MM.1S (cell line): ENCODE measurements at regions not wholly inside any gene's neighbourhood (a gene's known extent, or its start where the extent isn't known, plus 50 kb on each side); places are given as distances from the start of the nearest gene placed in this dataset.
"Not testable (repeated sequence)": the region's sequence is repeated elsewhere in the genome, so short reads cannot be mapped to it uniquely, and the experiment has no call there.

Experiments used
- EZH2 ChIP-seq: fragments of 300-600 bp; sonication (generic); optimal IDR thresholded peaks from 2 replicates; pipeline ENCODE3; 2017; ENCODE audit warnings: low read depth, mild to moderate bottlenecking, antibody characterized with exemption, low read length, mixed read lengths
- EZH2phosphoT487 ChIP-seq: fragments of 300-600 bp; sonication (generic); IDR thresholded peaks from 2 replicates; pipeline ENCODE4 v1.6.1; 2018; ENCODE audit warnings: antibody characterized with exemption, low read length
- TF ChIP-seq, protein P1 (sequence below): fragments of 300-600 bp; sonication (generic); IDR thresholded peaks from 2 replicates; pipeline ENCODE4 v1.5.1; 2016; ENCODE audit warnings: antibody characterized with exemption, low read length, mixed read lengths

DNA sequence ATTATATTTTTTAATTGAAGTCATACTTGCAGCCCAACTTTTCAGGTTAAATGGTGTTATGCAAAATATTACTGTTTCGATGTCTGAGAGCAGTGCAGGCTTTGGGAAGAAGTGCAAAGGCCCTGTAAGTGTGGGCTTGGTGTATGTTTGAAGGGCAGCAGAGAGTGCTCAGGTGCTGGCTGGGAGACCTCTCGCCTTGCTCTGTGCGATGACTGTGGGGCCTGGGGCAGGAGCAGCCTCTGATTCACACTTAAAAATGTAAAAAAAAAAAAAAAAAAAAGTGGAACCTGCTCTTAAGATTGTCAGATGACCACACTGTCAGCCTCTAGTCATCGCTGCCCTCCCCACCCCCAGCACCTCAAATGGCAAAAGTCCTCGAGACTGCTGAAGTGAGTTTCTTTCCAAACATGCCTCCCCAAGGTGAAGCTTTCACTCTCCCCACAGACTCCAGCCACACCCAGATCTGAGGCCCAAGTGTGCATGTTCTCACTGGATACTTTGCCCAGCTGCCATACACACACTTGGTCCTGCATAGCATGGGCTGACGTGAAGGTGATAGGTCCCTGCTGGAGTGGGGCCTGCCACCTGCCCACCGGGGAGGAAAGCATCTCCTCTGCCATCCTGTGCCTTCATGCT is 4505.8 kb upstream of the TPTE start:
- not testable (repeated sequence) for TF ChIP-seq EZH2, EZH2phosphoT487
- TF ChIP-seq, protein P1, sequence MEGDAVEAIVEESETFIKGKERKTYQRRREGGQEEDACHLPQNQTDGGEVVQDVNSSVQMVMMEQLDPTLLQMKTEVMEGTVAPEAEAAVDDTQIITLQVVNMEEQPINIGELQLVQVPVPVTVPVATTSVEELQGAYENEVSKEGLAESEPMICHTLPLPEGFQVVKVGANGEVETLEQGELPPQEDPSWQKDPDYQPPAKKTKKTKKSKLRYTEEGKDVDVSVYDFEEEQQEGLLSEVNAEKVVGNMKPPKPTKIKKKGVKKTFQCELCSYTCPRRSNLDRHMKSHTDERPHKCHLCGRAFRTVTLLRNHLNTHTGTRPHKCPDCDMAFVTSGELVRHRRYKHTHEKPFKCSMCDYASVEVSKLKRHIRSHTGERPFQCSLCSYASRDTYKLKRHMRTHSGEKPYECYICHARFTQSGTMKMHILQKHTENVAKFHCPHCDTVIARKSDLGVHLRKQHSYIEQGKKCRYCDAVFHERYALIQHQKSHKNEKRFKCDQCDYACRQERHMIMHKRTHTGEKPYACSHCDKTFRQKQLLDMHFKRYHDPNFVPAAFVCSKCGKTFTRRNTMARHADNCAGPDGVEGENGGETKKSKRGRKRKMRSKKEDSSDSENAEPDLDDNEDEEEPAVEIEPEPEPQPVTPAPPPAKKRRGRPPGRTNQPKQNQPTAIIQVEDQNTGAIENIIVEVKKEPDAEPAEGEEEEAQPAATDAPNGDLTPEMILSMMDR, result not testable (repeated sequence)
